ENCODE measurements at regions not wholly inside any gene's neighbourhood (a gene's known extent, or its start where the extent isn't known, plus 50 kb on each side); places are given as distances from the start of the nearest gene placed in this dataset.

GRCh38 chr10:78905015-78905956 lies 163.5 kb upstream of the ZMIZ1 start:
- no peak overlapping the region for H3K4me3 ChIP-seq (replicated peaks; ENCODE audit: low read depth, low read length)
- no peak for TF ChIP-seq CTCF (IDR thresholded peaks at IDR 0.05; ENCODE audit: low read depth, low read length, missing control alignments)

DNA sequence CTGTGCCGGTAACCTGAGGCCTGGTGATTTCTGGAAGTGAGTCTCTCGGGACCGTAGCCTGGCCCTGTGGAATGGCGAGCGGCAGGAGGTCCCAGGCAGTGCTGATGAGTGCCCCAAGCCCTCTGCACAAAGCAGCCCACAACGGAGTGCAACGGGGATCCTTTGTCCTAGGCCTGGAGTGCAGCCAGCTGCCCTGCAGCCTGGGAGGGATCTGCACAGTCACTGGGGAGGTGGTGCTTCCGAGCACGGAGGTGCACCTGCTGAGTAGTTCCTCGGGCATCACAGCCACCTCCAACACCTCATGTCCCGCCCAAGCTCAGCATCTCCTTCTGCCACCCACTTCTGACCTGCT lies 162.8 kb upstream of the ZMIZ1 start:
- no peak overlapping the region for H3K4me3 ChIP-seq (replicated peaks; ENCODE audit: low read depth, low read length)
- no peak for DNase-seq (ENCODE audit: extremely low read depth, low read depth)

More at GRCh38 chr10:78905015-78905956, 163.5 kb upstream of the ZMIZ1 start:
- no peak for DNase-seq (ENCODE audit: extremely low read depth, low read depth)

GRCh38 chr10:78906734-78907390 lies 161.9 kb upstream of the ZMIZ1 start:
- no peak for DNase-seq (ENCODE audit: extremely low read depth, low read depth)
- no peak overlapping the region for H3K4me3 ChIP-seq (replicated peaks; ENCODE audit: low read depth, low read length)
- no peak for TF ChIP-seq CTCF (IDR thresholded peaks at IDR 0.05; ENCODE audit: low read depth, low read length, missing control alignments)

More for the DNA sequence above, 162.8 kb upstream of the ZMIZ1 start:
- no peak for TF ChIP-seq CTCF (IDR thresholded peaks at IDR 0.05; ENCODE audit: low read depth, low read length, missing control alignments)

DNA sequence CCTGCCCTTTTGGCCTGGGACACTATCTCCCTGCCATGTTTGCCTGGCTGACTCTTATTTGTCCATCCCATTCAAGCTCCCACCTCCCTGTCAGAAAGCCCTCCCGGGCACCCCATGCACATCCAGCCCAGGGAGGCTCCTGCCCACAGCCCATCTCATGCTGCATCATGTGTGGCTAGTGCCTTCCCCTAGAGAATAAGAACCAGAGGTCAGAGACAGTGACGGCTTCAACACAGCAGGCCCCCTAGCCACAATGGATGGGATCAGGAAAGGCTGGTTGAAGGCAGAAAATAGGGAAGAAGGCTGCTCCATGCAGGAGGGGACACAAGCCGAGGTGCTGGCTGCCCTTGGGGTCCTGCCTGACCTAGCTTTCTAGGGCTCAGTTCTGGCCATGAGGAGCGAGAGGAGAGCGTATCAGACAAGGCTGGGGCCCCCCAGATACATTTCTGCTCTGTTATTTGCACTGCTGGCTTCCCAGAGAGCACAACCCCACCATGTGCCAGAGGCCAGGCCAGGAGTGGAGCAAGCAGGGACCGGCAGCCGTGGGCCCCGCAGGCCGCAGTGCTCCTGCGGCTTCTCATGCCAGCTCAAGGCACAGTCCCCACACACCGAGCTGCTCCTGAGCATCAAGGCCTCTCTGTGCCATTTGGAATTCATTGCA lies 161.1 kb upstream of the ZMIZ1 start:
- no peak for DNase-seq (ENCODE audit: extremely low read depth, low read depth)
- no peak overlapping the region for H3K4me3 ChIP-seq (replicated peaks; ENCODE audit: low read depth, low read length)
- no peak for TF ChIP-seq CTCF (IDR thresholded peaks at IDR 0.05; ENCODE audit: low read depth, low read length, missing control alignments)

DNA sequence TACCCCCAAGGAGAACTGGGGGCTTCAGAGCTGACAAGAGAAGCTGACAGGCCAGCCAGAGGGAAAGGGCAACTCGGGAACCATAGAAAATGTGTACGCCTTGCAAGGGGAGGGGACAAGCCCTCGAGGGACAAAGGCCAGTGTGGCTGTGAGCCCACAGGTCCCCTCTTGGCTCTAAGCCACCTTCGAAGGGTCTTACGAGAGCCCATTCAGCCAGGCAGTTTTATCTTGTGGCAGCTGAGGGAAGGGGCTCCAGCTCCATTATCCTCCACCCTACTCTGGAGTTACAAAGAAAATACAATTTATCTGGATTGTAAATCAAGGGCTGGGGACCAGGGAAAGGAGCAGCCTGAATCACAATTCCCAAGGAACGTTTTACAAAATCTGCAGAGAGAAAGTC lies 159.5 kb upstream of the ZMIZ1 start:
- no peak for DNase-seq (ENCODE audit: extremely low read depth, low read depth)
- H3K4me3 ChIP-seq (replicated peaks; ENCODE audit: low read depth, low read length): no peak overlapping the region
- TF ChIP-seq CTCF (IDR thresholded peaks at IDR 0.05; ENCODE audit: low read depth, low read length, missing control alignments): no peak

DNA sequence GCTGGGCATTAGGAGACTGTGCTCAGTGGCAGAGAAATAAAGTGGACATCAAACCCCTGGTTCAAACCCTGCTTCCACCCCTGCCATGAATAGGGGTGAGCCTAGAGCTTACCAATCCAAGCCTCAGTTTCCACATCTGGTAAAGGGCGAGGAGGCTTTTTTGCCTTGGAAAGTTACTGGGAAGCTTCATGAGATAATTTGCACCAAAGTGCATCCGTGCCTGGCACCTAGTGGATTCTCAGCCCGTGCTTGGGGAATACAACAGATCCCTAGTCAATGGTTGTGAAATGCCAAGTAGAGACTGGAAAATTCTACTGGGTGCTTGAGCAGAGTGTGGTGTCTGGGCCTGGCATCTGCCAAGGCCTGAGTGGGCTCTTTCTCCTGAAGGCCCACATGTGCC lies 158.7 kb upstream of the ZMIZ1 start:
- TF ChIP-seq CTCF (IDR thresholded peaks at IDR 0.05; ENCODE audit: low read depth, low read length, missing control alignments): no peak
- DNase-seq (ENCODE audit: extremely low read depth, low read depth): no peak
- H3K4me3 ChIP-seq (replicated peaks; ENCODE audit: low read depth, low read length): no peak overlapping the region
